ENCODE measurements at regions not wholly inside any gene's neighbourhood (a gene's known extent, or its start where the extent isn't known, plus 50 kb on each side); places are given as distances from the start of the nearest gene placed in this dataset.

- Histone ChIP-seq H3K4me3 (ENCODE audit: low read depth in 1 of 3, low read length in 3 of 3) (no peak overlapping the region), H3K4me1 (ENCODE audit: control insufficient read depth in 3 of 3, insufficient read depth in 2 of 3, low read depth in 1 of 3, low read length in 2 of 3) (no peaks in the 10 kb centered on the region), H3K36me3 (ENCODE audit: control insufficient read depth in 3 of 3, insufficient read depth in 2 of 3, low read depth in 1 of 3, low read length in 3 of 3) (no peaks in the 10 kb centered on the region), H3K27ac (ENCODE audit: low read depth in 1 of 3, low read length in 2 of 3) (no peak overlapping the region), H3K9me3 (ENCODE audit: control insufficient read depth in 2 of 2, insufficient read depth in 1 of 2, low read depth in 1 of 2, low read length in 1 of 2) (no peaks in the 10 kb centered on the region), H3K27me3 (ENCODE audit: control insufficient read depth in 3 of 3, insufficient read depth in 3 of 3, low read length in 3 of 3) (no peaks in the 10 kb centered on the region)
- FAIRE-seq (no peak), DNase-seq (no peak)
- WGBS, 3 donors: 81 to 88% (median 86%) methylated on average over 2 of the region's 2 CpGs
Observed at GRCh38 chr15:87151202-87151748, 1071.6 kb downstream of the AGBL1 start.

- Histone ChIP-seq H3K27ac (ENCODE audit: low read depth in 1 of 3, low read length in 2 of 3) (no peak overlapping the region), H3K4me1 (ENCODE audit: control insufficient read depth in 3 of 3, insufficient read depth in 2 of 3, low read depth in 1 of 3, low read length in 2 of 3) (no peaks in the 10 kb centered on the region), H3K36me3 (ENCODE audit: control insufficient read depth in 3 of 3, insufficient read depth in 2 of 3, low read depth in 1 of 3, low read length in 3 of 3) (no peaks in the 10 kb centered on the region), H3K27me3 (ENCODE audit: control insufficient read depth in 3 of 3, insufficient read depth in 3 of 3, low read length in 3 of 3) (no peaks in the 10 kb centered on the region), H3K4me3 (ENCODE audit: low read depth in 1 of 3, low read length in 3 of 3) (no peak overlapping the region), H3K9me3 (ENCODE audit: control insufficient read depth in 2 of 2, insufficient read depth in 1 of 2, low read depth in 1 of 2, low read length in 1 of 2) (peaks cover 0 to 3% of the 10 kb centered on the region in 2 donors)
- DNase-seq: no peak
- no peak for FAIRE-seq
- 69 to 83% (median 70%) methylated on average over 2 of the region's 2 CpGs for WGBS, 3 donors
Observed at GRCh38 chr15:87145696-87146095, 1066.0 kb downstream of the AGBL1 start.

GRCh38 chr15:87144775-87145174 lies 1065.1 kb downstream of the AGBL1 start:
- H3K27me3 ChIP-seq (ENCODE audit: control insufficient read depth in 3 of 3, insufficient read depth in 3 of 3, low read length in 3 of 3): no peaks in the 10 kb centered on the region
- 20 to 38% (median 33%) methylated on average over 1 of the region's 1 CpG for WGBS, 3 donors
- DNase-seq: no peak

GRCh38 chr15:87142096-87142495 lies 1062.4 kb downstream of the AGBL1 start:
- H3K27ac ChIP-seq (ENCODE audit: low read depth in 1 of 3, low read length in 2 of 3): no peak overlapping the region
- H3K27me3 ChIP-seq (ENCODE audit: control insufficient read depth in 3 of 3, insufficient read depth in 3 of 3, low read length in 3 of 3): no peaks in the 10 kb centered on the region
- no peaks in the 10 kb centered on the region for H3K4me1 ChIP-seq (ENCODE audit: control insufficient read depth in 3 of 3, insufficient read depth in 2 of 3, low read depth in 1 of 3, low read length in 2 of 3)
- H3K4me3 ChIP-seq (ENCODE audit: low read depth in 1 of 3, low read length in 3 of 3): no peak overlapping the region
- DNase-seq: no peak
- H3K36me3 ChIP-seq (ENCODE audit: control insufficient read depth in 3 of 3, insufficient read depth in 2 of 3, low read depth in 1 of 3, low read length in 3 of 3): no peaks in the 10 kb centered on the region
- FAIRE-seq: no peak
- peaks cover 0 to 3% of the 10 kb centered on the region in 2 donors for H3K9me3 ChIP-seq (ENCODE audit: control insufficient read depth in 2 of 2, insufficient read depth in 1 of 2, low read depth in 1 of 2, low read length in 1 of 2)

More at GRCh38 chr15:87144775-87145174, 1065.1 kb downstream of the AGBL1 start:
- Histone ChIP-seq H3K27ac (ENCODE audit: low read depth in 1 of 3, low read length in 2 of 3) (no peak overlapping the region), H3K4me1 (ENCODE audit: control insufficient read depth in 3 of 3, insufficient read depth in 2 of 3, low read depth in 1 of 3, low read length in 2 of 3) (no peaks in the 10 kb centered on the region), H3K9me3 (ENCODE audit: control insufficient read depth in 2 of 2, insufficient read depth in 1 of 2, low read depth in 1 of 2, low read length in 1 of 2) (peaks cover 0 to 3% of the 10 kb centered on the region in 2 donors), H3K4me3 (ENCODE audit: low read depth in 1 of 3, low read length in 3 of 3) (no peak overlapping the region), H3K36me3 (ENCODE audit: control insufficient read depth in 3 of 3, insufficient read depth in 2 of 3, low read depth in 1 of 3, low read length in 3 of 3) (no peaks in the 10 kb centered on the region)
- FAIRE-seq: no peak

GRCh38 chr15:87135109-87135508 lies 1055.4 kb downstream of the AGBL1 start:
- H3K4me3 ChIP-seq (ENCODE audit: low read depth in 1 of 3, low read length in 3 of 3): no peak overlapping the region
- H3K27ac ChIP-seq (ENCODE audit: low read depth in 1 of 3, low read length in 2 of 3): no peak overlapping the region
- no peaks in the 10 kb centered on the region for H3K9me3 ChIP-seq (ENCODE audit: control insufficient read depth in 2 of 2, insufficient read depth in 1 of 2, low read depth in 1 of 2, low read length in 1 of 2)
- H3K4me1 ChIP-seq (ENCODE audit: control insufficient read depth in 3 of 3, insufficient read depth in 2 of 3, low read depth in 1 of 3, low read length in 2 of 3): no peaks in the 10 kb centered on the region
- no peak for FAIRE-seq
- DNase-seq: no peak
- no peaks in the 10 kb centered on the region for H3K27me3 ChIP-seq (ENCODE audit: control insufficient read depth in 3 of 3, insufficient read depth in 3 of 3, low read length in 3 of 3)
- H3K36me3 ChIP-seq (ENCODE audit: control insufficient read depth in 3 of 3, insufficient read depth in 2 of 3, low read depth in 1 of 3, low read length in 3 of 3): no peaks in the 10 kb centered on the region

GRCh38 chr15:87133704-87134103 lies 1054.0 kb downstream of the AGBL1 start:
- Histone ChIP-seq H3K27ac (ENCODE audit: low read depth in 1 of 3, low read length in 2 of 3) (no peak overlapping the region), H3K4me1 (ENCODE audit: control insufficient read depth in 3 of 3, insufficient read depth in 2 of 3, low read depth in 1 of 3, low read length in 2 of 3) (no peaks in the 10 kb centered on the region), H3K36me3 (ENCODE audit: control insufficient read depth in 3 of 3, insufficient read depth in 2 of 3, low read depth in 1 of 3, low read length in 3 of 3) (no peaks in the 10 kb centered on the region), H3K9me3 (ENCODE audit: control insufficient read depth in 2 of 2, insufficient read depth in 1 of 2, low read depth in 1 of 2, low read length in 1 of 2) (no peaks in the 10 kb centered on the region), H3K4me3 (ENCODE audit: low read depth in 1 of 3, low read length in 3 of 3) (no peak overlapping the region), H3K27me3 (ENCODE audit: control insufficient read depth in 3 of 3, insufficient read depth in 3 of 3, low read length in 3 of 3) (no peaks in the 10 kb centered on the region)
- FAIRE-seq: no peak
- DNase-seq: no peak

GRCh38 chr15:87131067-87131466 lies 1051.4 kb downstream of the AGBL1 start:
- H3K9me3 ChIP-seq (ENCODE audit: control insufficient read depth in 2 of 2, insufficient read depth in 1 of 2, low read depth in 1 of 2, low read length in 1 of 2): peaks cover 0 to 5% of the 10 kb centered on the region in 2 donors
- no peak overlapping the region for H3K27ac ChIP-seq (ENCODE audit: low read depth in 1 of 3, low read length in 2 of 3)
- 92 to 94% (median 94%) methylated on average over 1 of the region's 1 CpG for WGBS, 3 donors
- no peak for DNase-seq
- no peaks in the 10 kb centered on the region for H3K27me3 ChIP-seq (ENCODE audit: control insufficient read depth in 3 of 3, insufficient read depth in 3 of 3, low read length in 3 of 3)
- no peak for FAIRE-seq
- H3K4me3 ChIP-seq (ENCODE audit: low read depth in 1 of 3, low read length in 3 of 3): no peak overlapping the region
- H3K36me3 ChIP-seq (ENCODE audit: control insufficient read depth in 3 of 3, insufficient read depth in 2 of 3, low read depth in 1 of 3, low read length in 3 of 3): no peaks in the 10 kb centered on the region
- no peaks in the 10 kb centered on the region for H3K4me1 ChIP-seq (ENCODE audit: control insufficient read depth in 3 of 3, insufficient read depth in 2 of 3, low read depth in 1 of 3, low read length in 2 of 3)

- Histone ChIP-seq H3K4me3 (ENCODE audit: low read depth in 1 of 3, low read length in 3 of 3) (no peak overlapping the region), H3K27me3 (ENCODE audit: control insufficient read depth in 3 of 3, insufficient read depth in 3 of 3, low read length in 3 of 3) (no peaks in the 10 kb centered on the region), H3K4me1 (ENCODE audit: control insufficient read depth in 3 of 3, insufficient read depth in 2 of 3, low read depth in 1 of 3, low read length in 2 of 3) (no peaks in the 10 kb centered on the region), H3K36me3 (ENCODE audit: control insufficient read depth in 3 of 3, insufficient read depth in 2 of 3, low read depth in 1 of 3, low read length in 3 of 3) (no peaks in the 10 kb centered on the region), H3K27ac (ENCODE audit: low read depth in 1 of 3, low read length in 2 of 3) (no peak overlapping the region), H3K9me3 (ENCODE audit: control insufficient read depth in 2 of 2, insufficient read depth in 1 of 2, low read depth in 1 of 2, low read length in 1 of 2) (peaks cover 0 to 5% of the 10 kb centered on the region in 2 donors)
- 64 to 84% (median 69%) methylated on average over 1 of the region's 1 CpG for WGBS, 3 donors
- FAIRE-seq: no peak
- DNase-seq: no peak
Observed at GRCh38 chr15:87129916-87130315, 1050.2 kb downstream of the AGBL1 start.

GRCh38 chr15:87123676-87124382 lies 1044.2 kb downstream of the AGBL1 start:
- Histone ChIP-seq H3K4me1 (ENCODE audit: control insufficient read depth in 3 of 3, insufficient read depth in 2 of 3, low read depth in 1 of 3, low read length in 2 of 3) (no peaks in the 10 kb centered on the region), H3K36me3 (ENCODE audit: control insufficient read depth in 3 of 3, insufficient read depth in 2 of 3, low read depth in 1 of 3, low read length in 3 of 3) (no peaks in the 10 kb centered on the region), H3K9me3 (ENCODE audit: control insufficient read depth in 2 of 2, insufficient read depth in 1 of 2, low read depth in 1 of 2, low read length in 1 of 2) (peaks cover 0 to 12% of the 10 kb centered on the region in 2 donors), H3K27ac (ENCODE audit: low read depth in 1 of 3, low read length in 2 of 3) (no peak overlapping the region), H3K27me3 (ENCODE audit: control insufficient read depth in 3 of 3, insufficient read depth in 3 of 3, low read length in 3 of 3) (no peaks in the 10 kb centered on the region), H3K4me3 (ENCODE audit: low read depth in 1 of 3, low read length in 3 of 3) (no peak overlapping the region)
- FAIRE-seq (no peak), DNase-seq (no peak)
- WGBS, 3 donors: 87 to 91% (median 87%) methylated on average over 27 of the region's 27 CpGs
